ENCODE measurements at regions not wholly inside any gene's neighbourhood (a gene's known extent, or its start where the extent isn't known, plus 50 kb on each side); places are given as distances from the start of the nearest gene placed in this dataset.

- no peak for DNase-seq
Measured at GRCh38 chr22:49112661-49113626, 714.7 kb downstream of the BRD1 start.

GRCh38 chr22:49112176-49112575 lies 715.5 kb downstream of the BRD1 start:
- no peak for DNase-seq

GRCh38 chr22:49111085-49111484 lies 716.6 kb downstream of the BRD1 start:
- DNase-seq, result no peak

- no peak for DNase-seq
Measured at GRCh38 chr22:49108636-49109315, 718.9 kb downstream of the BRD1 start.

- no peak for DNase-seq
Measured at GRCh38 chr22:49107961-49108530, 719.6 kb downstream of the BRD1 start.

GRCh38 chr22:49107561-49107960 lies 720.1 kb downstream of the BRD1 start:
- DNase-seq, result no peak

- no peak for DNase-seq
Measured at GRCh38 chr22:49106842-49107152, 720.9 kb downstream of the BRD1 start.

- no peak for DNase-seq
Measured at GRCh38 chr22:49106096-49106841, 721.4 kb downstream of the BRD1 start.

GRCh38 chr22:49104434-49104833 lies 723.2 kb downstream of the BRD1 start:
- no peak for DNase-seq

- DNase-seq, result peak; percentile 86
Measured at GRCh38 chr22:49103314-49104059, 724.2 kb downstream of the BRD1 start.

- no peak for DNase-seq
Measured at GRCh38 chr22:49102367-49102766, 725.3 kb downstream of the BRD1 start.

GRCh38 chr22:49101873-49102272 lies 725.8 kb downstream of the BRD1 start:
- DNase-seq, result no peak

- DNase-seq, result no peak
Measured at GRCh38 chr22:49101225-49101624, 726.4 kb downstream of the BRD1 start.

GRCh38 chr22:49100773-49101172 lies 726.9 kb downstream of the BRD1 start:
- no peak for DNase-seq

GRCh38 chr22:49100316-49100715 lies 727.4 kb downstream of the BRD1 start:
- no peak for DNase-seq

- DNase-seq, result no peak
Measured at GRCh38 chr22:49099496-49100124, 728.1 kb downstream of the BRD1 start.

GRCh38 chr22:49099089-49099488 lies 728.6 kb downstream of the BRD1 start:
- DNase-seq, result no peak

- DNase-seq, result no peak
Measured at GRCh38 chr22:49097966-49098365, 729.7 kb downstream of the BRD1 start.

- DNase-seq, result no peak
Measured at GRCh38 chr22:49097171-49097925, 730.3 kb downstream of the BRD1 start.

GRCh38 chr22:49096476-49096875 lies 731.2 kb downstream of the BRD1 start:
- no peak for DNase-seq

GRCh38 chr22:49095366-49095765 lies 732.3 kb downstream of the BRD1 start:
- no peak for DNase-seq

All from NCI-H2171 (cell line).